Dendritic cell treated with granulocyte-macrophage colony-stimulating factor and Interleukin-4, amounts not matched to agents 40 ng/mL and 50 ng/mL, for 4 days (primary cell): ENCODE measurements at regions not wholly inside any gene's neighbourhood (a gene's known extent, or its start where the extent isn't known, plus 50 kb on each side); places are given as distances from the start of the nearest gene placed in this dataset.
"Not testable (repeated sequence)": the region's sequence is repeated elsewhere in the genome, so short reads cannot be mapped to it uniquely, and the experiment has no call there.

ENCODE experiments used
- H3K27ac Mint-ChIP-seq: one replicate; pipeline ENCODE4 v1.8.0; 2022; ENCODE audit warnings: mild to moderate bottlenecking, mixed read lengths
- H3K27me3 Mint-ChIP-seq: one replicate; pipeline ENCODE4 v1.8.0; 2022; ENCODE audit warnings: mild to moderate bottlenecking, mixed read lengths
- H3K36me3 Mint-ChIP-seq: one replicate; pipeline ENCODE4 v1.8.0; 2022; ENCODE audit warnings: low read depth, mixed read lengths
- H3K4me1 Mint-ChIP-seq: one replicate; pipeline ENCODE4 v1.8.0; 2022; ENCODE audit warnings: low read depth, mixed read lengths
- H3K4me3 Mint-ChIP-seq: one replicate; pipeline ENCODE4 v1.8.0; 2022; ENCODE audit warnings: mild to moderate bottlenecking, moderate library complexity, mixed read lengths
- H3K9me3 Mint-ChIP-seq: one replicate; pipeline ENCODE4 v1.8.0; 2022; ENCODE audit warnings: mixed read lengths
- intact Hi-C: fragments of 100-400 bp; cut with micrococcal nuclease; formaldehyde crosslinking; loops from one replicate; pipeline ENCODE4 v1.15.0; 2022

DNA sequence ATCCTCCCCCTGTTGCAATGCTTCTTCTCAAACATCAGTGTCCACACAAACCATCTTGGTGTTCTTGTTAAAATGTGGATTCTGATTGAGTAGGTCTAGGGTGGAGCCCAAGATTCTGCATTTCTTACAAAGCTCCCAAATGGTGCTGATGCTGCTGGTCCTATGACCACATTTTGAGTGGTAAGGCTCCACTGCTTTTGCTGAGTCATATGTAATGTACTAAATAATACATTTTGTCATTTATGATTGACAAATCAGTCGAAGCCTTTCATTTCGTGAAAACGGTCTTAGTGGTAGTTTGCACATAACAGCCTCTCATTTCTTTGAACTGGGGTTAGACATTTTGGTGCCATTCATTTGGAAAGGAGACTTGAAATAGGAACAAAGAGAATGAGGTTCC, 286.3 kb upstream of the DPP6 start:
- H3K27ac Mint-ChIP-seq, H3K36me3 Mint-ChIP-seq, intact Hi-C loops, H3K4me1 Mint-ChIP-seq, H3K4me3 Mint-ChIP-seq, H3K27me3 Mint-ChIP-seq: not testable (repeated sequence)
- peaks cover 42% of the 10 kb centered on the region for H3K9me3 Mint-ChIP-seq

DNA sequence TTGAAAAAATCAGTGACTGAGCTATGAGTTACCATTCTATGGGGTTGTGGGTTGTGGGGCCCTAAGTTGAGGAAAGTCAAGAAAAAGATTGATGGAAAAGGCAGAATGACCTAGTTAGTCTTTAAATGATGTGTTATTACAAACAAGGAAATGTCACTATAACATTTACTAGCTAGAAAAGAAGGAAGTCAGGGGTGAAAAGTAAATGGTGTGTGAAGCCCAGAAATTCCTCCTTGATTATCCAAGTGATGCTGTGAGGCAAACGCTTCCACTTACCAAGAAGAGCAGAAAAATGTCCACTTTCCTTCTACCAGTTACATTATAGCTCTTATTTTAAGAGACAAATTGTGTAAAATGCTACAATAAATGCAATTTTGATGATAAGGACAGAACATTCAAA, 285.3 kb upstream of the DPP6 start:
- H3K4me1 Mint-ChIP-seq, H3K27me3 Mint-ChIP-seq, H3K4me3 Mint-ChIP-seq, H3K36me3 Mint-ChIP-seq, intact Hi-C loops, H3K27ac Mint-ChIP-seq: not testable (repeated sequence)
- peaks cover 42% of the 10 kb centered on the region for H3K9me3 Mint-ChIP-seq

DNA sequence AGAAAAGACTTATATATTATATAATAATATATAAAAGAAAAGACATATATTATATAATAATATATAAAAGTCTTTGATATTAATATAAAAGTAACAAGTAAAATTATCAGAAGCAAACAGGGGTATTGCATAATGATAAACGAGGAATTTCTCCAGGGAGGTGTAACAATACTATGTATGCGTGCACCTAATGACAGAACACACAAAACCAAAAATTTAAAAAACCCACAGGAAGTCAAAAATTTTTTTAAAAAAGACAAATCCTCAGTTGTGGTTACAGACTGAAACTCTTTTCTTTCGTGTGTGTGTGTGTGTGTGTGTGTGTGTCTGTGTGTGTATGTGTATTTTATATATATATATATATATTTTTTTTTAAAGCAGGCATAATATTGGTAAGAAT, 279.2 kb upstream of the DPP6 start:
- Mint-ChIP-seq H3K36me3 (no peaks in the 10 kb centered on the region), H3K27me3 (no peaks in the 10 kb centered on the region), H3K4me3 (no peak overlapping the region), H3K4me1 (no peaks in the 10 kb centered on the region), H3K9me3 (peaks cover 16% of the 10 kb centered on the region), H3K27ac (no peak overlapping the region)
- intact Hi-C loops = no loop called here

DNA sequence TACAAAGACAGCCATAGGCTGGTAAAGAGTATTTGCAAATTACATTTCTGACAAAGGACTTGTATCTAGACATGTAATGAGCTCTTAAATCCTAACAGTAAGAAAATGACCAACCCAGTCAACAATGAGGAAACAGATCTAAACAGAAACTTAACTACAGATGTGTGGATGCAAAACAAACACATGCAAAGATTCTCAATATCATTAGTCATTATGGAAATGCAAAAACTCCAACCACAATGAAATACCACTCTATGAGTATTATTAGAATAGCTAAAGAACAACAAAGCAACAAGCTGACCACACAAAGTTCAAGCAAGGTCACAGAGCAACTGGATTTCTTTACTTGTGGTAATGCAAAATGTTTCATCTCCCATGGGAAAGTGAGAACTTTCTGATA, 275.3 kb upstream of the DPP6 start:
- intact Hi-C loops = not testable (repeated sequence)

DNA sequence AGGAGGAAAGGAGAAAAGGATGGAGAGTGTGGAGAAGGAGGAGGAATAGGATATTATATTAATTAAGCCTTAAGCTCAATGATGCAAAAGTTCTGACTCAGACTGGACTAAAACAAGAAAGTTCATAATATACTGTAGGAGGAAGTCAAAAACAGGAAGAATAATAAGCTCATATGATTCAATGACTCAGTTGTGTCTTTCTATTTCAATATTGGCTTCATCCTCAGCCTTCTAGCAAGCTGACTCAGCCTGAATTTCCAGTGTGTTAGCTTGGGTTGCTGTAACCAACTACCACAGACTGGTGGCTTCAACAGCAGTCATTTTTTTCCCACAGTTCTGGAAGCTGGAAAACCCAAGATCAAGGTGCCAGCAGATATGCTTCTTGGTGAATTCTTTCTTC, 254.8 kb upstream of the DPP6 start:
- H3K36me3 Mint-ChIP-seq, H3K4me3 Mint-ChIP-seq, intact Hi-C loops, H3K4me1 Mint-ChIP-seq, H3K27me3 Mint-ChIP-seq, H3K27ac Mint-ChIP-seq: not testable (repeated sequence)
- H3K9me3 Mint-ChIP-seq = peaks cover 47% of the 10 kb centered on the region

More for the DNA sequence above, 275.3 kb upstream of the DPP6 start:
- H3K4me1 Mint-ChIP-seq, H3K27ac Mint-ChIP-seq, H3K4me3 Mint-ChIP-seq, H3K27me3 Mint-ChIP-seq, H3K36me3 Mint-ChIP-seq, H3K9me3 Mint-ChIP-seq: not testable (repeated sequence)

DNA sequence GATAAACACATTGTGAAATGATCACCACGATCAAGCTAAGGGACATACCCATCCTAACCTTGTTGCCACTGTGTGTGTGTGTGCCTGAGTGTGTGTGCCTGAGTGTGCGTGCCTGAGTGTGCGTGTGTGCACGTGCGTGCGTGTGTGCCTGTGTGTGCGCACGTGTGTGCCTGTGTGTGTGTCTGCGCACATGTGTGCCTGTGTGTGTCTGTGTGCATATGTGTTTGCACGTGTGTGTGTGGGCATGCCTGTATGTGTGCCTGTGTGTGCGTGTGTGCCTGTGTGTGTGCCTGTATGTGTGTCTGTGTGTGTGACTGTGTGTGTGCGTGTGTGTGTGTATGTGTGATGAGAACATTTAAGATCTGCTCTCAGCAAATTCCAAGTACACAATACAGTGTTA, 244.1 kb upstream of the DPP6 start:
- Mint-ChIP-seq H3K9me3 (peaks cover 21% of the 10 kb centered on the region), H3K4me3 (no peak overlapping the region), H3K27me3 (no peaks in the 10 kb centered on the region), H3K36me3 (no peaks in the 10 kb centered on the region), H3K4me1 (no peaks in the 10 kb centered on the region), H3K27ac (no peak overlapping the region)
- intact Hi-C loops = no loop called here

DNA sequence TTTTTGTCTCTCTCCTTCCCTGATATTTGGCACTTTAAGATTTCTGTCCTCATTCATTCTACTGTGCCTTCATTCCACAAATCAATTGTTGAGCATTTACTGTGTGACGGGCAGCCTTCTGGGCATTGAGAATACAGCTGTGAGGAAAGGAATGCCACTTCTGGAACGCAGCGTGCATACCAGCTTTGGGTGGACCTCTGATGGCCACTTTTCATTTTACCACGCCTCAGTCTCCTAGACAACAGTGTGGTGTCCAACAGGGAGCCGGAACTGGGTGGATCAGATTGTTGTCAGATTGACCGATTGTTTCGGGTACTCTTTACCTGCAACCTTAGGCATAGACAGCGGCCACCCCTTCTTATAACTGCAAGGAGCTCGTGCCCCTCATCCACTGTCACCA, 222.7 kb upstream of the DPP6 start:
- H3K27ac Mint-ChIP-seq = no peak overlapping the region
- H3K36me3 Mint-ChIP-seq = no peaks in the 10 kb centered on the region
- peaks cover 15% of the 10 kb centered on the region for H3K9me3 Mint-ChIP-seq
- no peak overlapping the region for H3K4me3 Mint-ChIP-seq
- intact Hi-C loops = no loop called here
- H3K27me3 Mint-ChIP-seq = no peaks in the 10 kb centered on the region
- no peaks in the 10 kb centered on the region for H3K4me1 Mint-ChIP-seq

DNA sequence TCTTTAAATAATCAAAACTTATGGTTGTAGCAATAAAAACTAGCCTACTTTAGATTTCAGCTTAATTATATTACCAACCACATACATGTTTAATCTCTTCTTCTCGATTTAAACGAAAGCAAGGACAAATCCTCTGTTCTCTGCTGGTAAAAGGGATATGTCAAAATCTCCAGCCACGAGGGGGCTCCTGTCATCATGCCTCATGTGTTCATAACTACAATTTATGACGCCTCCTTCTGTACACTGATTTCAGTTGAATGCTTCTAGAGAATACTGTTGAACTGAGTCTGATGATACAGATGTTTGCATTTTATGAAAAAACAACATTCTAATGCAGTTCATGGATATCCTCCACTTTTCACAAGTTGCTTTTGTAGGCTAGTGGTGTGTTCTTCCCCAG, 220.0 kb upstream of the DPP6 start:
- no peak overlapping the region for H3K4me3 Mint-ChIP-seq
- H3K36me3 Mint-ChIP-seq = no peaks in the 10 kb centered on the region
- no peaks in the 10 kb centered on the region for H3K4me1 Mint-ChIP-seq
- no peaks in the 10 kb centered on the region for H3K27me3 Mint-ChIP-seq
- intact Hi-C loops = no loop called here
- H3K9me3 Mint-ChIP-seq = no peaks in the 10 kb centered on the region
- no peak overlapping the region for H3K27ac Mint-ChIP-seq

DNA sequence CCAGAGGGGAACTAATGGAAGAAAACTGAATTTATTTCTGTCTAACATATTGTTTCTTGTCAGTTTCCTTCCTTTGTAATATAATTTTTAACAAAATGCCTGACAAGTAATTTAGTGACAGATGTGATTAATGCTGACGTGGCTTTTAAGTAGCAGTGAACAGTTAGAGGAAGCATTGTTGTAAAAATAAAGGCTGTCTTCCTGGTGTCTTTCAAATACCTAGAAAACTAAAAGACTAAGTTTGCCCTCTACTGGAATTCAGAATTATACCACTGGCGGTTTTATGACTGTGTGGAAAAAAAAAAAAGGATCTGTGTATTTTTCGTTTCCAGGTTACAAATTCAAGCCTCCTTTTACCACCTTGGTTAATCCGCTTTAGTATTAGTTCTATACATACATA, 217.1 kb upstream of the DPP6 start:
- no peak overlapping the region for H3K4me3 Mint-ChIP-seq
- no peak overlapping the region for H3K27ac Mint-ChIP-seq
- no peaks in the 10 kb centered on the region for H3K27me3 Mint-ChIP-seq
- H3K4me1 Mint-ChIP-seq = no peaks in the 10 kb centered on the region
- H3K36me3 Mint-ChIP-seq = no peaks in the 10 kb centered on the region
- intact Hi-C loops = no loop called here
- no peaks in the 10 kb centered on the region for H3K9me3 Mint-ChIP-seq

DNA sequence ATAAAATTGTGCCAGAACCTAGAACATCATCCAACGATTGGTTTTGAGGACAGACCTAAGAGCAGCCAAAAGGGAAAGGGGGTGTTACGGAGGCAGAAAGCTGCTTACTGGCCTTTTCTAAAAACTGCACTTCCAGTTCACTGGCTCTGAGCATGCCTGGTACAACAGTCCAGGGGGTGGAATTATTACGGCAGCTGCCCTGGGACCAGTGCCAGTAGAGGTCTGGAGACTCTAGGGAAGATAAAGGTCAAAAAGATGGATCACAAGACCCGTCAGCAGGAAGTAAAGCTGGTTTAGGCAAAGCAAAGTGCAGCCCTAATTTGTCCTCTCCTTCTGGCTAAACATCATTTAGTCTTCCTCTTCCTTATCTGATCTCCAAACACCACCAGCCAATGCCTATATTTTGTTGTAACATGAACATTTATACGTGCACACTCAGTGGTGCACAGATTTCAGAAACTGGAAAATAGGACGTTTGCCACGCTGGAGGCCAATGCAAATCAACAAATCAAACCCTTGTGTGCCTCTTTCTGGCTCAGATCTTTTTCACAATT, 216.4 kb upstream of the DPP6 start:
- no peaks in the 10 kb centered on the region for H3K9me3 Mint-ChIP-seq
- H3K27ac Mint-ChIP-seq = no peak overlapping the region
- no peaks in the 10 kb centered on the region for H3K4me1 Mint-ChIP-seq
- no peaks in the 10 kb centered on the region for H3K27me3 Mint-ChIP-seq
- H3K36me3 Mint-ChIP-seq = no peaks in the 10 kb centered on the region
- H3K4me3 Mint-ChIP-seq = no peak overlapping the region
- intact Hi-C loops = no loop called here

DNA sequence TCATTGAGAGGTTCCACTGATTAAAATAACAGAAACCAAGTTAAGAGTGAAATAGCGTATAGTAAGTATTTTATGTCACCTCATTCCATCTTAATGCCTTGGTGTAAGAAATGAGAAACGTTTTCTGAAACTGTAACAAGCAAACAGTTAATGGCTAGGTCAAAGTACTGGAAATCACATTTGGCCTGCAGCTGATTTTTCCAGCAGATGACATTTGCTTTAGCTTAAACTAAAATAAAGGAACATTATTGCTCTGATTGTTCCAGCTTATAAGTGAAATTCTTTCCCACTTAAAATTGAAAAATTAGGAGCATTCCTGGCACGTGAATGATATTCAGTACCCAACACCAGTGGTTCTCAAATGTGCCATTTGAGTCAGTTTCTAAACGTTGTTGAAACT, 213.6 kb upstream of the DPP6 start:
- no peak overlapping the region for H3K4me3 Mint-ChIP-seq
- H3K36me3 Mint-ChIP-seq = no peaks in the 10 kb centered on the region
- no peak overlapping the region for H3K27ac Mint-ChIP-seq
- no peaks in the 10 kb centered on the region for H3K4me1 Mint-ChIP-seq
- no peaks in the 10 kb centered on the region for H3K27me3 Mint-ChIP-seq
- intact Hi-C loops = no loop called here
- H3K9me3 Mint-ChIP-seq = peaks cover 8% of the 10 kb centered on the region

DNA sequence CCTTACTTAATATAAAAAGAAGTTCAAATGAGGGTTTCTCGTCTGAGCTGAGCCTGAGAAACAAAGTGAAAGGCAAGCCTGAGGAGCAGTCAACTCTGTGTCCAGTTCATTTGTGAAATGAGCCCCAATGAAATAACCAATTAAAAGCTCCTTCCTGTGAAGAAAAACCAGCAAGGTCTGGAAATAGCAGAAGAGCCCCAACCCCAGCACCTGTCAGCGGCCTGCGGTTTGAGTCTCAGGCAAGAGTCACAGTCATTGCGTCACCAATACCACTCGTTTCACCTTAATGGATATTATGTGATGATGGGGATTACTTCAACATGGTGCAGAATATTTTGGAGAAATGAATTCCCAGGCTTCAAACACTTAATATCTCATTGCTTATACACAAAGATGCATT, 211.3 kb upstream of the DPP6 start:
- H3K27ac Mint-ChIP-seq = no peak overlapping the region
- H3K4me3 Mint-ChIP-seq = no peak overlapping the region
- H3K9me3 Mint-ChIP-seq = peaks cover 14% of the 10 kb centered on the region
- no peaks in the 10 kb centered on the region for H3K4me1 Mint-ChIP-seq
- intact Hi-C loops = no loop called here
- no peaks in the 10 kb centered on the region for H3K27me3 Mint-ChIP-seq
- no peaks in the 10 kb centered on the region for H3K36me3 Mint-ChIP-seq

DNA sequence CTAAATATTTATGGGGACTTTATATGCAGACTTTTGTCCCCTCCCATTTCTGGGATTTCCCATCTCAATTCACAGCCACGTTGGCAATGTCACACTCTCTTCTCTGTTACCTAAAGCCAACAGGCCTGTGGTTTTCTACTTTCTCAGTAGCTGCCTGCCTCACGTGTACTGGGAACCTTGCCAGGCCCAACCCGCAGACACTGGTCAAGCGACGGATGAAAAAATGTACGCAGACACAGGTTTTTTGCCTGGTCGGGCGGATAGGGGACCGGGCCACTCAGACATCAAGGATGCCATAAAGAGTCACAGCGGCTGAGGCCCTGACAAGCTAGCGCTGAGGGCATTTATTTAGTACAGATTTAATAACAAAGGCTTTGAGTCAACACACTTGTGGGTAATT, 204.4 kb upstream of the DPP6 start:
- H3K9me3 Mint-ChIP-seq = peaks cover 37% of the 10 kb centered on the region
- H3K27ac Mint-ChIP-seq = no peak overlapping the region
- H3K36me3 Mint-ChIP-seq = no peaks in the 10 kb centered on the region
- intact Hi-C loops = no loop called here
- H3K4me3 Mint-ChIP-seq = no peak overlapping the region
- H3K27me3 Mint-ChIP-seq = no peaks in the 10 kb centered on the region
- no peaks in the 10 kb centered on the region for H3K4me1 Mint-ChIP-seq

DNA sequence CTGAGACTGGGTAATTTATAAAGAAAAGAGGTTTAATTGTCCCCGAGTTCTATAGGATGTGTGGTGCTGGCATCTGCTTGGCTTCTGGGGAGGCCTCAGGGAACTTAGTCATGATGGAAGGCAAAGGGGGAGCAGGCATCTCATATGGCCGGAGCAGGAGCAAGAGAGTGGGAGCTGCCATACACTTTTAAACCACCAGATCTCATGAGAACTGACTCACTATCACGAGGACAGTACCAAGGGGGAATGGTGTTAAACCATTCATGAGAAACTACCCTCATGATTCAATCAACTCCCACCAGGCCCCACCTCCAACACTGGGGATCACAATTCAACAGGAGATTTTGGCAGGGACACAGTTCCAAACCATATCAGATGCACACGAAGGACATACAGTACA, 199.9 kb upstream of the DPP6 start:
- no peaks in the 10 kb centered on the region for H3K4me1 Mint-ChIP-seq
- H3K36me3 Mint-ChIP-seq = no peaks in the 10 kb centered on the region
- H3K27me3 Mint-ChIP-seq = no peaks in the 10 kb centered on the region
- peaks cover 19% of the 10 kb centered on the region for H3K9me3 Mint-ChIP-seq
- intact Hi-C loops = no loop called here
- no peak overlapping the region for H3K4me3 Mint-ChIP-seq
- H3K27ac Mint-ChIP-seq = no peak overlapping the region

DNA sequence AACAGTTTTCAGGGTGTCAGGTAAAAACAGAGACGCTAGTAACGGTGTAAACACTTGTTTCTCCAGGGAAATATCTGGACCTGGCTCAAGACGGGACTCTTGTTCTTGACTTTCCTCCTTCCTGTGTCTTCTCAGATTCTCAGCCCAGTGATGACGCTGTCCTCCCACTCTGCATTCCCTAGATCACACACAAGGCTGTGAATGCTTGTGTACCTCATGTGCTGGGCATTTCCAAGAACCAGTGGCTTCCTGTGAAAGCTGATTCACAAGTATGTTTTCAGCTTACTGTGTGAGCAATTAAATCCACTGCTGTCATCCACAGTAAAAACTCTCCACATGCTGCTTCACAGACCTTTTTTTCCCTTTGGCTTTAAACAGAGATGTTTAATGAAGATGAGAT, 193.8 kb upstream of the DPP6 start:
- no peak overlapping the region for H3K27ac Mint-ChIP-seq
- intact Hi-C loops = no loop called here
- H3K4me3 Mint-ChIP-seq = no peak overlapping the region
- no peaks in the 10 kb centered on the region for H3K27me3 Mint-ChIP-seq
- H3K4me1 Mint-ChIP-seq = no peaks in the 10 kb centered on the region
- peaks cover 30% of the 10 kb centered on the region for H3K9me3 Mint-ChIP-seq
- H3K36me3 Mint-ChIP-seq = no peaks in the 10 kb centered on the region
